Stomach (tissue), 4 donors: ENCODE measurements at regions not wholly inside any gene's neighbourhood (a gene's known extent, or its start where the extent isn't known, plus 50 kb on each side); places are given as distances from the start of the nearest gene placed in this dataset.
"Not testable (repeated sequence)": the region's sequence is repeated elsewhere in the genome, so short reads cannot be mapped to it uniquely, and the experiment has no call there.

Experiments used
- CTCF ChIP-seq, 7 experiments: fragments of 450-650 bp in 4 of 7; fragments of 200-600 bp in 3 of 7; sonication (generic) in 3 of 7; IDR thresholded peaks; one replicate each; pipeline ENCODE4 v1.5.1; 2016 to 2019; ENCODE audit warnings: antibody characterized with exemption in 7 of 7, control low read depth in 2 of 7, mild to moderate bottlenecking in 1 of 7
- EP300 ChIP-seq: sonication (generic); formaldehyde crosslinking; IDR thresholded peaks from one replicate; pipeline ENCODE4 v1.6.1; 2017; ENCODE audit warnings: antibody characterized with exemption
- POLR2A ChIP-seq, 4 donors: fragments of 450-650 bp; IDR thresholded peaks; one replicate each; pipeline ENCODE4 v1.6.1; 2016; ENCODE audit warnings: antibody characterized with exemption in 4 of 4, control low read depth in 2 of 4, mild to moderate bottlenecking in 1 of 4, moderate library complexity in 1 of 4
- POLR2AphosphoS5 ChIP-seq, 3 donors: sonication (generic); formaldehyde crosslinking; IDR thresholded peaks; one replicate each; pipeline ENCODE4 v1.6.1; 2016; ENCODE audit warnings: antibody characterized with exemption in 3 of 3

GRCh38 chr7:76964050-76964449 lies 68.1 kb downstream of the SPDYE17 start:
- not testable (repeated sequence) for TF ChIP-seq CTCF (IDR thresholded peaks at IDR 0.05); POLR2A (IDR thresholded peaks at IDR 0.05); EP300; POLR2AphosphoS5 (IDR thresholded peaks at IDR 0.05)
